Dermis blood vessel endothelial cell (primary cell): ENCODE measurements at regions not wholly inside any gene's neighbourhood (a gene's known extent, or its start where the extent isn't known, plus 50 kb on each side); places are given as distances from the start of the nearest gene placed in this dataset.

ENCODE experiments used
- DNase-seq: peaks from one replicate; pipeline ENCODE4 v3.0.0; 2010

DNA sequence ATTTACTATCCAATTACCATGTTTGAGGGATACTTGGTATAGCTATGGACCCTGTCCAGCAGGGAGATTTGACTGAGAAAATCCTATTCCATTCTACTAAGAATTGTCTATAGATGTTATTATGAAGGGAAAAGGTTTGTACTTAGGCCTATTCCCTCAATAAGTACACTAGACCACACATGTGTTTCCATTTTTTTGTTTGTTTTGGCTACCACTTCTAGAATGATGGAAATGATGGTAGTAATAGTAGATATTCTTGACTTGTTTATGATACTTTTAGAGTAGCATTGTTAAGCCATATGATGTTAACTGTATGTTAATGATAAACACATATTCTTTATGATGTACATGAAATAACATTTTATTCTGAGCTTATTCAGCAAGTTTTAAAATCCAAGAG lies 144.8 kb downstream of the OGFRL1 start:
- peak; percentile 39 for DNase-seq

DNA sequence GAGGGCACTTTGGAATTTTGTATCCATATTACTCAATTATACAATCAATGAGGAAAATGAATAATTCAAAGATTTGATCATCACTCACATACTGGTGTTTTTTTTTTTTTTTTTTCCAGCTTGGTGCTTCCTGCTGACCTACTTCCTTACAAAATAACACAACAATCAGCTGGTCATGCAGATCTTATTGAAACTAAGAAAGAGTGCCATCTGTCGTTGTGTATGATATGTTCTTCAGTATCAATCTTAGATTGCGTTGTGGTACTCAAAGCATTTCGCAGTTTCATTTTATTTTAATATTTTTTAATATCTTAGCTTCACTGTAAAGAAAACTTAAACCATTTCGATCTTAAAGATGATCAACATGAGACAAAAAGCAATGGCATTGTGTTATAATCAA lies 155.6 kb downstream of the OGFRL1 start:
- DNase-seq: peak; percentile 77

DNA sequence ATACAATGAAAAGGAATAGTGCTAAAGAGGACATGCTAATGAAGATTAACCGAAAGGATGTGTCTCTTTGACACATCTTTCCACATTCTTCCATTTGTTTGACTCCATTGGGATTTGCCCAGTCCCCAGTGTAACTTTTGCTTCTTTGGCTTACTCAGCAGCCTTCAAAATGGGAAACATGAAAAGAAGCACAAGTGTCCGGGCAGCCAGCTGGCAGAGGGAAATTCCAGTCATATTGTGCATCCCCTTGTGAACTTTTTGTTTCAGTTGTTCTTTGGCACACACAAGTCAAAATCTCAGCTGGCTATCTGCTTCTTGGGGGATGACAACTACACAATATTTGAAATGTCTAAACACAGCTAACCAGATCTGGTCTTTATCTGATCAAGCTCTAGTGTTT lies 157.4 kb downstream of the OGFRL1 start:
- peak; percentile 45 for DNase-seq

DNA sequence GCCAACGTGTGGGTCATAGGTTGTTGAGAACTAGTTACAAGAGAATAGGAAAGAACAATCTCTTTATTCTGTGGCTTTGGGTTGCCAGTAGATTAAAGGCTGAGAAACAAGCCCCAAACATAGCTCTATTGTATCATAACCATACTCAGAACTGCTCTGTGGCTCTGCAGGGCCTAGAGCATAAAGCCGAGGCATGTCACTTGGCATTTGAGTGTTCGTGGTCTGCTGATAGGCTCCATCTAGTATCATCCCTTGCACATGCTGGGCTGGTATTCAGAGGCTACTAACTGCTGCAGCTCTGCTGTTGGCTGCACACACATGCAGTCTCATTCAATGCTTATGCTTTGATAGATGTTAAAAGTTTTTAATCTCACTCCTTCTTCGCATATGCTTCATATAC lies 157.9 kb downstream of the OGFRL1 start:
- DNase-seq: no peak

DNA sequence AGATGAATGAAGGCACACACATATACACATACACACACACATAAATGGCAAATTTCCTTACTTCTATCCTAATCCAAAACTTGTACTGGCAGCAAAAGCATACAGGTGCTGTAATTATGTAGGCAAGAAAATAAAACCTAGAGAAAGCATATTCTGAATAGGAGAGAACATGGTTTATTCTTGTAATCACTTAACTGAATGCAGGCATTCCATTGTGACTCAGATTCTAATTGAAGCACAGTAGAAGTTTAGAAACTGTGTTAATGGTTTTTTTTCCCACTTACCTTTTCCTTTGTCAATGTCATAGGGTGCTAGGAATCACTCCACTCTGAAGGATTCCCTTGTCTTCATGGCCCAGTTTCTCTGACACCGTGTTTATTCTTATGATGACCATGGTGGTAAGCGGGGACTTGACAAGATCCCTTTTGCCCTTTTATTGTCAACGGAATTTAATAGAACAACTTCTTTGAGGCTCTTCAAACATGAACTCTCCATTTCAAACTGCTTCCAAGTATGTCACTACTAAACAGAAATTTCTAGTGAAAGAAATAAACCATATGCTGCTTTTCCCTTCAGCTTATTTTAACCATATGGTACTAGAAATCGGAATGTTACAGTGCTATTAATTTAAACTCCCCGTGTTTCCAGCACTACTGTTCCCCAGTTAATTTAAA lies 164.2 kb downstream of the OGFRL1 start:
- DNase-seq: no peak

DNA sequence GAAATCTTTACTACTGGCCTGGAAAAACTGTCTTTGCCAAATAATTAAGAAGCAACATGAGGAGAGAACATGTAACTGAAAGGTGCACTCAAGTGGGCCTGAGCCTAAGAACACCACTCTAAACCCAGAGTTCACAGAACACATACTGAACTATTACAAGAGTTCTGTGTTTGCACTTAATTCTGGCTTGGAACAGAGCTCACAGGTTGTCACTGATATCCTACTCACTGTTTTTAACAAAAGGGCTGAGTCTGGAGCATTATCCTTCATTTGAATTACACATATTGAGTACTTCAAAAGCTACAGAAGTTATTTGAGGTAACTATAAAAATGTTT lies 164.7 kb downstream of the OGFRL1 start:
- DNase-seq: no peak

DNA sequence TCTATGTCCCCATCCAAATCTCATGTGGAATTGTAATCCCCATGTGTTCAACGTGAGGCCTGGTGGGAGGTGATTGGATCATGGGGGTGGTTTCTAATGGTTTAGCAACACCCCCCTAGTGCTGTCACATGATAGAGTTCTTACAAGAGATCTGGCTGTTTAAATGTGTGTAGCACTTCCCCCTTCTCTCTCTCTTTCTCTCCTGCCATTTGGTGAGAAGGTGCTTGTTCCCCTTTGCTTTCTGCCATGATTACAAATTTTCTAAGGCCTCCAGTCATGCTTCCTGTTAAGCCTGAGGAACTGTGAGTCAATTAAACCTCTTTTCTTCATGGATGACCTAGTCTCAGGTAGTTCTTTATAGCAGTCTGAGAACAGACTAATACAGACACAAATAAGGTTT lies 165.4 kb downstream of the OGFRL1 start:
- DNase-seq: no peak

DNA sequence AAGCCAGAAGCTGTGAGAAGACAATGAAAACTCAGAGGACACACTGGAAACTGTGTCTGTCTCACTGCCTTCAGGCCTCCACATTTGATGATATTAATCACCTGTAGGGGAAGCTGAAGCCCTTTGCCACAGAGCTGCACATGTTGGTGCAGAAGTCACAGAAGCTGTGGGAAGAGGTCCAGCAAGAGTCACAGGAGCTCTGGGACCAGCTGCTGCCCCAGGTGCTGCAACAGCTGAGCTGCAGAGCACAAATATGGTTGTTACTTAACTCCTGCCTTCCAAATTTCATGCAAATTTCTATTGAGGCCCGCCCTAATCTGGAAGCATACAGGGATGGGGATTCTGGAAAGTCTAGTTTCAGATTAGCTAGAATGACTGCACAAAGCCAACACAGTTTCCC lies 169.3 kb downstream of the OGFRL1 start:
- DNase-seq: peak; percentile 23

DNA sequence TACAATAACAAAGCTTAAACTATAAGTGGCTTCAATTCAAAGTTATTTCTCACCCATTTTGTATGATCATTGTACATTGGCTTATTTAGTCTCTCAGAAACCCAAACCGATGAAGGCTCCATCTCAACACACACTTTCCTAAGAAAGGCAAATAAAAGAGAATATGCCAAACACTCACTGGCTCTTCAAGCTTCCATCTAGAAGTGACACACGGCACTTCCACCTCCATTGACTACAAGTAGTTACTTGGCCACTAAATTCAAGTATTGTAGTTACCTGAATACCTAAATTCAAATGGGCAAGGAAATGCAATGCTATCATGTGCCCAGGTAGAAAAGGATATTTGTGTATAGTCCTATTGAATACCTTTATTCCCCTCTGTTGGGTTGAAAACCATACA lies 170.6 kb downstream of the OGFRL1 start:
- DNase-seq: no peak

DNA sequence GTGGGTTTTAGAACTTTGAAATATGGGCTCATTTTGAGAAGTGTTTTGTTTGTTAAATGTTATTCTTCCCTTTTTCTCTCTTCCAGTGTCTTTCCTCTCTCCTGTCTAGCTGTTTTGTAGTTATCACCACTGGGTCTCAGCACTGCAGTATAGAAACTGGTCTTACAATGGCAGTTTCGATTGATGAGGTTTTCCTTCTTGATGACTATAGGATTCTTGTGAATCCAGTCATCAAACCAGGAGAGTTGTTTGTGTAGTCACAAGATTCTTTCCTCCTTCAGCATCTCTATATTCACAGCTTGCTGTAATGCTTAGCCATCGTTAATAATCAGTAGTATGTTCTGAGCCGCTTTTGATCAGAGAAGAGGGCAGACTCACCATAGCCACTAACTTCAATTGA lies 172.3 kb downstream of the OGFRL1 start:
- DNase-seq: no peak

DNA sequence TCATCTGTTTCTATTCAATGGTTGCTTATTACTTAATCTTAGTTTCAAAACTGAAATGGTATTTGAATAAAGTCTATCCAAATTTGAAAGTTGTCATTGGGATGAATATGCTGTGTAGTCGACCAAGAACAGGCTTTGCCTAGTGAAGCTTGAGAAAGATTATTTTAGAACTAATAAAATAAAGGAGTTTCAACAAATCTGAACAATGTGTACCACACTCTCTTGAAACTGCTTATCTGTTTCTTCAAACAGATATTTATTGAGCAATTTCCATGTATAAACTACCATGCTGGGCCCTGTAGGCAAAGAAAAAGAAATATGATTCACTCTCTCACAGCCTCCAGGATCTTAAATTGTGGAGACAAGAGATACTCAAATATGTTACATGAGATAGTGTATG lies 174.4 kb downstream of the OGFRL1 start:
- DNase-seq: no peak

DNA sequence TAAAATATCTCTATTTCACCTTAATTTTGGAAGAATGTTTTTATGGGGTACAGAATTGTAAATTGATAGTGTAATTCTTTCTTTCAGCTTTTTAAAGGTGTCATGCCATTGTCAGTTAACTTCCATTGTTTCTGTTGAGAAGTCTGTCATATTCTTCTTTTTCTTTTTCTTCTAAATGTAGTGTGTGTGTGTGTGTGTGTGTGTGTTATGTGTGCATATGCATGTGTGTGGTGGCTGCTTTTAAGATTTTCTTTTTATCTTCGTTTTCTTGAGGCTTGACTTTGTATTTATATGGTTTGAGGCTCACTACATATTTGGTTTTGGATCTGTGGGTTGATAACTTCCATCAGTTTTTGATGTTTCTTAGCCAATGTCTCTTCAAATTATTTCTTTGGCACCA lies 176.5 kb downstream of the OGFRL1 start:
- DNase-seq: no peak

DNA sequence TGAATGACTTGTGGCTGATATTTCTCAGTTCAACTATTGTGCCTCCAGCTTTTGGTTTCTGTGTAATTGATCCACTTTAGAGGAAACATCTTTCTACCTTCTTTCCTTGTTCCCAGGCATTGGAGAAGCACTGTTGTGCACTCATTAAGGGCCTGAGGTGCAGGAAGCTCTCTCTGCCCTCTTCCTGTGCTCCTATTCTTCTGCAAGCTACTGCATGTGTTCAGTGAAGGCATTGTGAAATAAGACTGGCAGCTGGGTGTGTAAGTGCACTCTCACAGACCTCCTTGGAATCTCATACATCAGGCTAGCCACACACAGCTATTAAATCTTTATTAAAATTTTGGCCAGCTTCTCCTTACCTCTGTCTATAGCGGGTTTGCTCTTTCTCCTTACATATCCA lies 177.8 kb downstream of the OGFRL1 start:
- DNase-seq: peak; percentile 56

DNA sequence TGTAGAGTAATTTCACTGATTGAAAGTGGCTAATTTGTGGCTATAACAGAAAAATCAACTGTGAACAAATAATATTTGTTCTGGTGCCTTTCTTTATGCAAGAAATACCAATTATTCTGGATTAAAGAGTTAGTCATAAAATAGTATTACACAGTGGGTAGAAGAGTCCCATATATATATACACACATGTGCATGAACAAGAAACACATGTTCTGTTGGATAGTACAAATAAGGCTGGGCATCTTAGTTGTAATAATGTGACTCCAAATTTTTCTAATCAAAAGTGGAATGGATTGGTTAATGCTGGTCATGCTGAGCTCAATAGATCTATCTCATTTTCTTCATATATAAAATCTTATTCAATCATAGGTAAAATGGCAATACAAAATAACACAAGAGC lies 179.4 kb downstream of the OGFRL1 start:
- no peak for DNase-seq

DNA sequence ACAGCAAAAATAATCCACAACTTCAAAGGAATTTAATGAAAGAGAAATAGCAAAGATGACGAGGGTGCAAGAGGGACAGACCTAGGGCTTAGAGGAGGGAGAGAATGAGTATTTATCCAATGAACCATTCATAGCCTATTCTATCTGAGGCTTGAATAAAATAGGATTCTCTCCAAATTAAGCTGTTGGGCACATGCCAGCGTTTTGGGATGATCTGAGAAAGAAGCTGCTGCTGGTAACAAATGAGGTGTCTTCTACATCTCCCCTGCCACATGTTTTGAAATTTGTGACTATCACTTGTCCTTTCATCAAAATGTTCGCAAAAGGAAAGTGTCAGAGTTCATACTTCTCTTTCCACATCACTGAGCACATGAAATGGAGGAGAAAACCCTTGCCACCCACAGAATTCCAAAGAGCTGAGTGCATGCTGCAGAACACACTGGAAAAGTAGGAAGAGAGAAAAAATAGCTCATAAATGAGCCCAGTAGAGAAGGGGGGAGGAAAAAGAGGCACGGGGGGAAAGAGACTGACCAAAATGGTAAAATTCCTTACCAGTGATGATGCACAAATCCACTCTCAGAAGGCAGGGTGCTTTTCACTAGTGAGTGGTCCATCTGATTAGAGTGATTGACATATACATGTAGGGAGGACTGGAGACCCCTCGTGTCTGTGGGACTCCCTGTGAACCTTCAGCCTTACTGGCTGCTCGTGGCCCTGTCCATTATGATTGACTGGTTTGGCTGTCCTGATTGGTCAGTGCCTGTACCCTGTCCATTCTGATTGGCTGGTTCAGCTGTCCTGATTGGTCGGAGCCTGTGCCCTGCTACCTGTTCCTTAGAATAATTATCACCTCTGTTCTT lies 180.5 kb downstream of the OGFRL1 start:
- DNase-seq: no peak

DNA sequence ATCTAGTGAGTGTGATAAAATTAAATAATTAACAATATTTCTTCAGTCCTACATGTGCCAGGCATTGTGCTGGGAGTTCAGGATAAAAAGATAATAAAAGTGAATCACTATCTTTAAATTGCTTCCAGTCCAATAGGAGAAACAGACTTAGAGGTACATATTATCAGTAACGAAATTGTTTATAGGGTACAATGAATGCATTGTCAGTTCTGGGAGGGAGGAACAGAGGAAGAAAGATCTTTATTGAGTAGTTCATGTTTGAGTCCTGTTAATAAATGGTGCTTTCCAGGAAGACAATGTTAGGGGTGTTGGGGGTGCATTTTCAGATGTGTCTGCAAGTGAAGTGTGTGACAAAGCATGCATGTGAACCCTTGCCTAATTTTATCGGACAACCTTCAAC lies 183.1 kb downstream of the OGFRL1 start:
- no peak for DNase-seq

DNA sequence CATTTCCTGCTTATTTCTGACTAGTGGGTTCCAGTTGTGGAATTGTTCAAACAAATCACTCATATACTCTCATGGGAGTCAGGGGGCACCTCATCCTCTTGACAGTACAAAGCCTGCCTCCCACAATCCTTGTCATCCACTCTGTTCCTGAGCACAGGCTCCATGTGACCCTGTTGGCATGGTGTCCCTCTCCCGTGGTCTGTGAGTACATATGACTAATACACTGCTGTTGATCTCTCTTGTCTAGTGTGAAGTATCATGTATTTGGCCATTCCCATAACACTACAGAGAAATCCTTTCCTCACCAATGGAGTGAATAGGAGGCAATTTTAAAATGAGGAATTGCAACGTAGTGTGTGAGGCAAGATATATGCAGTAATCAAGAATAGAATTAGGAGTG lies 185.3 kb downstream of the OGFRL1 start:
- peak; percentile 76 for DNase-seq

DNA sequence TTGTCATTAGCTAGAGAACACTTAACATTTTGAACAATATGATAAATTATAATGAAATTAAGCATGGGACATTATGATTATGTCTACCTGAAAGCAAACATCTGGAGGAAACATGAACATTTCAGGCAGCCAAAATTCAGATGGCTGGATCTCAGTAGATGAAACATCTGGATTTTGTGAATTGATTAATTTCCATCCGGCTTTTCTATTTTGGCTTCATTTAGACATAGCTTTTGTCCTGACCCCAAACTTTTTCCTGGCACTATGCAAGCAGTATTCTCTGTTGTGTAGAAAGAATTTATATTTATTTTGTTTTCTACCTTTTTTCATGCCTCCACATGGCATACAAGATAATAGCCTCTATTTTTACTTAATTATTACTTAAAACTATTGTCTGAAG lies 186.3 kb downstream of the OGFRL1 start:
- DNase-seq: no peak

DNA sequence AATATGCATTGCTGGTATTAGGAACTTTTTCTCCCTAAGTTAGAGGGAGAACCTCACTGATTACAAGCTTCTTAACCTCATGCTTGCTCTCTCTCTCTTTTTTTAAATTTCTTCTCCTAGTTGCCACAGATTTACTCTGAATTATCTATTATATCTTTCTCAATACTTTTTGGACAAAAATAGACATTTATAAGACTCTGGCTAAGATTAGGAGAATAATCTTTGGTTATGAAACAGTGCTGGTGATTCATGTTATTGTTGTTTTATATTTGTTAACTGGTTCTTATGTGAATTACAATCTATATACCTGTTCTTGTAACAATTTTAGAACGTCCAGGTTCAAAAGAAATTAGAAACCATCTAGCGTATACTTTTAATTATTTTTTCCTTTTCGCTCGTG lies 187.8 kb downstream of the OGFRL1 start:
- DNase-seq: no peak

DNA sequence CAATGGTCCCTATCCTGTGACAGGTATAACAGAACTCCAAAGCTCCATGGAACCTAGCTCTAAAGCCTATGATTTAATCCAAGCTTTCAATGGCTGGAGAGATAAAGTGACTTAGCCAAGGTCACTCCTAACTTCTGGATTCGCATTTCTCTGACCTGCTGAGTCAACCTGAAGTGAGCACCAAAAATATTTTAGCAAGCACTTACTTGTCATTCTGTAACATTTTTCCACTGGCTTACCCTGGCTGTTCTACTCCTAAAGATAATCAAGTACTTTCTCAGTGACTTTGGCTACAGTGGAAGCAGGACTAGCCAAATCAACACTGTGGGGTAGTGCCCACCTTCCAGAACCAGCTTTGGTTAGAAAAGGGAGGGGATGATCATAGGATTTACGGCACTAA lies 188.3 kb downstream of the OGFRL1 start:
- no peak for DNase-seq

DNA sequence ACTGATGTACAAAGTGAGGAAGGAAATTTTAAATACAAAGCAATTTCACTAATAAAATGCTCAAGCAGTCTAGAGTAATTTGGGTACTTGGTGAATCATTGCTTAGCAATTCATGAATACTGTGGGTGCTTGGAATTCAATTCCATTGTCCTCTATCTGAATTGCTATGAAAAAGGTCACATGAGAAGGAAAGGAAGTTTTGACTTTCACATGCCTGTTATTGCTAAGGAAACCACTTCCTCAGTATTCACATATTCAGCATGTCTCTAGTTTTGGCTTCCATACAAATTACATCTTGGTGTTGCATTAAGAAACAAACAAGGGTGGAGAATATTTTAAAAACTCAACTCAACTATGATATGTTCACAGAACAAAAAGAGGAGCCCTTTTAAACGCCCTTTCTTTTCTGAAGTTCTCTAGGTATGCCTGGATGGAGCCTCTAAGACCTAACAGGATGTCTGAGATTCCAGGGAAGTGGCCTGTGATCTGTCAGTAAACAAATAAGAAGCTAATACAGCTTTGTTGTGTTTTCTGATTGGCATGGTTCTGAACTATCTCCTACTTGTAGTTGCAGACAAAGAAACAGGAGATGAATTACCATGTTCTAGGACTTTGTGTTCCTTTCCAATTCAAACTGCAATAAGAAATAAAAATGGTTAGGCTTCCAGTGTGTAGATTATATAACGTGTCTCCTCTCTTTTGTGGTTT lies 190.4 kb downstream of the OGFRL1 start:
- DNase-seq: peak; percentile 97

DNA sequence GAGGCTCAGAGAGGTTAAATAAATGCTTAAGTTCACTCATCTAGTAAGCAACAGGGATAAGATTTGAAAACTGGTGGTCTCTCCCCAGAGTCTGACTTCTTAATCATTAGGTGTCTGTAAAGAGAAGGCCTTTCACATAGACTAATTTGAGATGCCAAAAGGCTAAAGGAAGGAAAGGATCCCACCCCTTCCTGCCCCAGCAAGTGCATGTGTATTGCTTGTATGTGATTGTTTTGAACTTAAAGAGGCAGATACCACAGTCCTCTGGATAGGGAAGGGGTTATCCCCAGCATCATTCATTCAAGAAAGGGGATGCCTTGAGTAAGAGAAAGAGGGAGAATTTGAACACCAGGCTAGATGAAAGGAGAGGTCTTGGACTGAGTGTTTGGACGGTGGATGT lies 192.0 kb downstream of the OGFRL1 start:
- DNase-seq: peak; percentile 58

DNA sequence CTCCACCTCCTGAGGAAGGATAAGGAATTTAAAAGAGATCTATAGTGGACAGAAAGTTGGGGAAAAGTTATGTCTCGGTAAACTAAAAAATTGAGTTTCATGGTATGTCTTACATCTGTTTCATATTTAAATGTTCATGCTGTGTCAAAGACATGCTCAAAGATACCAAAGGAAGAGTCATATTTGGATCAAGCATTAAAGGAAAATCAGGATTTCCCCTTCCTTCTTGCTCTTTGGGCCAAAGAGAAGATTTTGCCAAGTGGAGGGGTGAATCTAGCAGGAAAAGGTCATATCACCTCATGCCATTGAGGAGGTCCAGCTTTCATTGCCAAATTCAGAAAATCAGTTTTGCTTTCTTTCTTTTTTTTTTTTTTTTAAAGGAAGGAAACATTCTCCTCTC lies 192.4 kb downstream of the OGFRL1 start:
- DNase-seq: peak; percentile 24

DNA sequence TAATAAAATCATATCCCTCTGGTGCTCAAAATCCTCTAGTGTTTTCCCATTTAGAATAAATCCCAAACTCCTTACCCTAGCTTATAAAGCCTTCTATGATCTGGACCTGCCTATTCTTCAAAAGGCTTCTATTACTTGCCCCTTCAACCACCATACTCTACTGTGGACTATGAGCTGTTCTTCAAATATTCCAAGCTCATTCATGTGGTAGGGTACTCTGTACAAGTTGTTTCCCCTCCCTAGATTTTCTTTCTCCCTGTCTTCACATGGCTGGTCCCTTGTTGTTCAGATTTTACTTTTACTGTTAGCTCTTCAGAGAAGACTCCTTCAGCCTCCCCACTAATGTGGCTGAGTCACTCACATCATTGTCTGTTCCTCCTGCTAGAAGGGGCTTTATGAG lies 193.2 kb downstream of the OGFRL1 start:
- DNase-seq: no peak
